Activated T-helper 1 cell treated with anti-CD3 and anti-CD28 coated beads, Interleukin-12 subunit alpha, Interleukin-12 subunit beta, Interleukin-2, Interleukin-4 antibody, amounts not matched to agents 30 ng/mL and 10 ng/mL and 1 ng/mL, durations not matched to agents 14 hours and 24 hours and 36 hours (primary cell): ENCODE measurements at regions not wholly inside any gene's neighbourhood (a gene's known extent, or its start where the extent isn't known, plus 50 kb on each side); places are given as distances from the start of the nearest gene placed in this dataset.

Source experiments
- DNase-seq: peaks from one replicate; pipeline ENCODE4 v3.0.0; 2021; ENCODE audit warnings: low spot score
- H3K27ac Mint-ChIP-seq: one replicate; pipeline ENCODE4 v1.8.0; 2021; ENCODE audit warnings: mild to moderate bottlenecking, mixed read lengths
- H3K27me3 Mint-ChIP-seq: one replicate; pipeline ENCODE4 v1.8.0; 2022; ENCODE audit warnings: mild to moderate bottlenecking, moderate library complexity, mixed read lengths; ENCODE audit not compliant: insufficient read depth
- H3K36me3 Mint-ChIP-seq: one replicate; pipeline ENCODE4 v1.8.0; 2021; ENCODE audit warnings: low read depth, mixed read lengths
- H3K4me1 Mint-ChIP-seq: one replicate; pipeline ENCODE4 v1.8.0; 2021; ENCODE audit warnings: low read depth, mixed read lengths
- H3K4me3 Mint-ChIP-seq: one replicate; pipeline ENCODE4 v1.8.0; 2021; ENCODE audit warnings: mild to moderate bottlenecking, moderate library complexity, mixed read lengths
- H3K9me3 Mint-ChIP-seq: one replicate; pipeline ENCODE4 v1.8.0; 2021; ENCODE audit warnings: mixed read lengths
- intact Hi-C: fragments of 100-400 bp; cut with micrococcal nuclease; formaldehyde crosslinking; loops from one replicate; pipeline ENCODE4 v1.15.1; 2024

DNA sequence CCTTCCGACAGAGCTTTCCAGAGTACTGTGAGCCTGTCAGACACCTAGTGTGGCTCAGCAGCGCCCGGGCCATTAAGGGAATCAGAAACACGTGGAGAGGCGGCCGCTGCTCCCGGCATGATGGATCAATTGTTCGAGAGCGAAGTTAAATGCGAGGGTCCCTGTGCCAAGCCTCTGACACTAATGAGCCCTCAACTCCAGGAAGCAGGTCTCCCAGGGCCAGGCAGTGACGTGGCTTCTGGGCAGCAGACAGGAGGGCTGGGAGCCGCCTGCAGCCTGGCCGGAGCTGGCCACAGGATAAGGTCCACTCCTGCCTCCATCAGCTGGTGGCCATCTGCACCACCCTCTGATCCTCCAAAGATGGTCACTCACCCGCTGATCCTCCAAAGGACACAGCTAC, 67.5 kb upstream of the CLDN14 start:
- Mint-ChIP-seq H3K27ac (no peak overlapping the region), H3K4me1 (no peaks in the 10 kb centered on the region)
- intact Hi-C loops = no loop called here

DNA sequence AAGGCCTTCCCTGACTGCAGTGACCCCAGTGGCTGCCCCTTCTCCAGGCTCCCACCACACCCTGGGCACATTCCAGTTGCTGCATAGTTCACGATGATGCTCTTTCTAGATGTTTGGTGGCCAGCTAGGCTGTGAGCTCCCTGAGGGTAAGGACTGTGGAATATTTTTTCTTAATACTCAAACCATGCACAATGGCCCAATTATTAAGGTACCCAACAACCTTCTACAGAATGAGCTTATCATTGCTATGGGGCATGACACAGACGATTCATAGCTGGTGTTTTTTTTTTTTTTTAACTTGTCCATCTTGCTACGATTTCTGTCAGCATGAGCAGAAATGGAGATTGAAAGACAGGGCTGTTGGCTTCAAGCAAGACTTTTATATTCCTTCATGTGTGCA, 68.9 kb upstream of the CLDN14 start:
- Mint-ChIP-seq H3K4me1 (no peaks in the 10 kb centered on the region), H3K4me3 (no peak overlapping the region), H3K27me3 (peaks cover 6% of the 10 kb centered on the region), H3K36me3 (no peaks in the 10 kb centered on the region), H3K27ac (no peak overlapping the region), H3K9me3 (no peaks in the 10 kb centered on the region)
- intact Hi-C loops = no loop called here
- no peak for DNase-seq

More for the DNA sequence above, 67.5 kb upstream of the CLDN14 start:
- Mint-ChIP-seq H3K36me3 (no peaks in the 10 kb centered on the region), H3K4me3 (no peak overlapping the region), H3K9me3 (no peaks in the 10 kb centered on the region), H3K27me3 (peaks cover 10% of the 10 kb centered on the region)
- no peak for DNase-seq

DNA sequence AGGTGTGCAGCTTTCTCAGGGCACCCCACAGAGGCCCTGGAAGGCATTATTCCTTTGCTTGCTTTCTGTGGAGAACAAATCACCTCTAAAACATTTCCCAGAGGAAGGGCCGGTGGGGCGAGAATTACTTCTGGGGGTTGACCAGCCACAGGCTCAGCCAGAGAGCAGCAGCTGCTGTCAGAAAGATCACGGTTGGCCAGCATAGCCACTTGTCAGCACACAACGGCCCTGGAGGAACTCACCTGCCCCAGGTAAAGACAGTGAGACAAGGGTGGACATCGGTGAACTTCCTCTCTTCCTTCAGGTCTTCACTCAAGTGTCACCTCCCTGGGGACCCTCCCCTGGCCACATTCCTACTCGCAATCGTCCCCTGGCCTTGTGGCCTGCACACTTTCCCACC, 69.5 kb upstream of the CLDN14 start:
- H3K27me3 Mint-ChIP-seq = peaks cover 6% of the 10 kb centered on the region
- no peaks in the 10 kb centered on the region for H3K4me1 Mint-ChIP-seq
- H3K36me3 Mint-ChIP-seq = no peaks in the 10 kb centered on the region
- no peaks in the 10 kb centered on the region for H3K9me3 Mint-ChIP-seq
- intact Hi-C loops = no loop called here
- DNase-seq = no peak
- no peak overlapping the region for H3K4me3 Mint-ChIP-seq
- no peak overlapping the region for H3K27ac Mint-ChIP-seq

DNA sequence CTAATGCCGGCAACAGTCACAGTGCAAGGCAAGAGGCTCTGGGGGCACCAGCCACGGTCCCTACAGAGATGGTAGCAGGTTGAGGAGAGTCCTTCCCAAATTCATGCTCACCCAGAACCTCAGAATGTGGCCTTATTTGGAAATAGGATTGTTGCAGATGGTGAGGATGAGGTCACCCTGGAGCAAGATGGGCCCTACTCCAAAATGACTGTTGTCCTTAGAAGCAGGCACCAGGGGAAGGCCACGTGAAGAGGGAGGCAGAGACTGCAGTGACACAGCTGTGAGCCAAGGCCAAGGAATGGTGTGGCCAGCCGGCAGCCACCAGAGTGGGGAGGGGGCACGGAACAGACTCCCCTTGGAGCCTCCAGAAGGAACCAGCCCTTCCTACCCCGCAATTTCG, 70.8 kb upstream of the CLDN14 start:
- intact Hi-C loops = no loop called here
- Mint-ChIP-seq H3K9me3 (no peaks in the 10 kb centered on the region), H3K27me3 (peaks cover 3% of the 10 kb centered on the region), H3K4me3 (no peak overlapping the region), H3K36me3 (no peaks in the 10 kb centered on the region), H3K27ac (no peak overlapping the region), H3K4me1 (no peaks in the 10 kb centered on the region)
- DNase-seq = no peak

DNA sequence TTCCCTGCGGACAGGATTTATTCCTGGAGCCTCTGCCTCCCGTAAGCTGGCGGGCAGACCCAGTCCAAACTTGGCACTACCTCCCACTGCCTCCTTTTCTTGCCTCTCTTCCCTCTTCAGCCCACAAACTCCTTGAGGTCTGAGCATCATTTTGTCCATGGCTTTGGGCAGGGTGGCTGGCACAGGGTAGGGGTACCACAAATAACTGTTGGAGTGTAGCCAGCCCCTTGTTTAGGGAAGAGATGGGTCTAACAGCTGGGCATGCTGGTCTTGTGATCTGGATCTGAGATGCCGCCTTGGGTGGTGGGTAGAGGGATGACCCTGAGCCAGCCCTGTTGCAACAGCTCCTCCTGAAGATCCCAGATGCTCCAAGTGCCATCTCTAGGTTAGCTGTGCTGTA, 71.4 kb upstream of the CLDN14 start:
- Mint-ChIP-seq H3K4me3 (no peak overlapping the region), H3K36me3 (no peaks in the 10 kb centered on the region), H3K27me3 (peaks cover 3% of the 10 kb centered on the region), H3K4me1 (no peaks in the 10 kb centered on the region), H3K27ac (no peak overlapping the region), H3K9me3 (no peaks in the 10 kb centered on the region)
- no peak for DNase-seq
- intact Hi-C loops = no loop called here

DNA sequence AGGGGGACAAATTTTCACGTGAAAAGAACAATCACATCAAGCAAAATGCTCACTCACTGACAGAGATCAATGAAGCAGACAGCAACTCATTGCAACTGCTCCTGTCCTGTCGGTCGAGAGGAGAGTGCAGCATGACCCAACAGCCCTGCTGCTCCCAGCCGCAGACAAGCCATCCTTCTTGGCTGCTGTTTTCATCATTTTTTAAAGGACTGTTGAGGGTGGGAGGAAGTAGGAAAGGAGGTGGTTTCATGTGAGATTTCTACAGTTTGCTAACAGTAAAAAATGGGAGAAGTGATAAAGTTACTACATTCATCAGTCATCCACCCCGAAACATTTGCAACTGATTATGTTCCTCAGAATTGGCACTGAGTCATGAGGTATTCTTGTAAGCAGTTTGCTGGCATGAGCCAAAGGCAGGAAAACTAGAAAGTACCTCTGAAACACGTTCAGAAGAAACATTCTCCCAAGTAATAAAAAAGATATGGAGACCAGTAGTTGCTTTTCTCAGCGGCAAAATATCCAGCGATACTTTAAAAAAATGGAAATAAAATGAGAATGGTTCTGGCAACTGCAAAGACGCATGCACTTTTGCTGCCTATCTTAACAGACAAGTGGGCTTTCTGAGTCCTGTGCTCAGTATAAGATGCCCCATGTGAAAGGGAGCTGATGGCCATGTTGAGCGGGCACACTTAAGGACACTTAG, 72.0 kb upstream of the CLDN14 start:
- Mint-ChIP-seq H3K4me1 (no peaks in the 10 kb centered on the region), H3K27me3 (peaks cover 3% of the 10 kb centered on the region), H3K9me3 (no peaks in the 10 kb centered on the region), H3K27ac (no peak overlapping the region), H3K4me3 (no peak overlapping the region), H3K36me3 (no peaks in the 10 kb centered on the region)
- no peak for DNase-seq
- intact Hi-C loops = no loop called here

DNA sequence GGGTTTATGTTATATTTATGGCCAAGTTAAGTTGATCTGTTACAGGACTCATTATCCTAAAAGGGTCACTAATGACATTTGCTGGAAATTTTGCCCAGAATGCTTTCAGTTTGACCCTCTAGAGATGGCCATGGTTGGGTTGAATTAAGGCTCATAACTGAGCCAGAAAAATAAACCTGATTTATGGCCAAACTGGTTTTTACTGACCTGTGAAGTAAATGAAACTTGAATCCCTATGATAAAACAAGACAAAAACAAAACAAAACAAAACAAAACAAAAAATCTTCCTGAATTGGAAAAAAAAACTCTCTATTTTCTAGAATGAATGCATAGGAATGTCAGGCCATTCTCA, 72.5 kb upstream of the CLDN14 start:
- no peak for DNase-seq
- Mint-ChIP-seq H3K4me1 (no peaks in the 10 kb centered on the region), H3K27ac (no peak overlapping the region), H3K36me3 (no peaks in the 10 kb centered on the region), H3K4me3 (no peak overlapping the region), H3K9me3 (no peaks in the 10 kb centered on the region), H3K27me3 (peaks cover 3% of the 10 kb centered on the region)
- intact Hi-C loops = no loop called here

DNA sequence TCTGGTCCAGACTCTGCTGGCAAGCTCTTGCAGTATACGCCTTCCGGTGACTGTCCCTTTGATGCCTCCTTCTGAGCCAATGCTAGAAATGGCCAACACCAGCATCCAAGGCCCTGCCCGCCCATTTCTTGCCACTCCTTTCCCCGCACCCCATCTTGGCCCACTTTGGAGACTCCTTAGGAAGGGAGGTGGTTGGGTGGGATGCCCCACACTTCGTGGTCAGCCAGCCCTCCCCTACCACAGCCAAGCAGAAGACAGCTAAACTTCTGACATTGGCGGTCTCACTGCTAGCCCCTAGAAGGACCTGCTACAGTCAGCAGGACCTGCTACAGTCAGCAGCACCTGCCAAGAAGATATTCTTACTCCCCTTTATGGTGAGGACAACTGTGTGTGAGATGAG, 73.5 kb upstream of the CLDN14 start:
- Mint-ChIP-seq H3K36me3 (no peaks in the 10 kb centered on the region), H3K27ac (no peak overlapping the region), H3K27me3 (peaks cover 3% of the 10 kb centered on the region), H3K4me1 (no peaks in the 10 kb centered on the region), H3K4me3 (no peak overlapping the region), H3K9me3 (no peaks in the 10 kb centered on the region)
- intact Hi-C loops = no loop called here
- DNase-seq = no peak

DNA sequence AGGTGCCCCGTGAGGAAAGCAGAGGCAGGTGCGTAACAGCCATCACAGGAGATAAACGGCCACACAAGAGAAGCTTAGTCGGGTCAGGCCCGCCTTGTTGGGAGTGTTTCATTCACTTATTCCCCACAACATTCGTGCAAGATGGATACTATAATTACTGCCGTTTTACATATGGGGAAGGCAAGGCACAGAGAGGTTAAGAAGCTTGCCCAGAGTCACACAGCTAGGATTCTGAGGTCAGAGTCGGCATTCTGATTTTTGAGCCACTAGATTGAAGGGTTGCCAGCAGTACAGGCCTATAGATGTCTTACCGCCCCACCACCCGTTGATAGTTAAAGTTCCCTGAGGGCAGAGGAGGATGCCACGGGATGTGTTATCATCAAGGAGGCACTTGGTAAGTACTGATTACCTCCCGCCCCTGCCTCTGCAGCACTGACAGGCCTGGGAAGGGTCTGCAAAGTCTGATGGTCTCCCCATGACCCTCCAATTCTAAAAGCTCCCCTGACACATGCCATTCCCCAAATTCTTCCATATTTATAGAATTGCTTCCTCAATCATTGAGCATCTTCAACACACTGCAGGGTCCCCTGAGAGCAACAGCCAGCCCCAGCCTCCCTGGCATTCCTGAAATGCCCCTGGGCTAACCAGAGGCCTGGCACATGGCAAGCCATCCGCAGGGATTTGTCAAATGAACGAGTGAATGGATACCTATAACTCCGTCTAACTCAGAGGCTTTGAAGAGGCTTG, 74.7 kb upstream of the CLDN14 start:
- Mint-ChIP-seq H3K27ac (no peak overlapping the region), H3K9me3 (no peaks in the 10 kb centered on the region), H3K27me3 (peaks cover 5% of the 10 kb centered on the region), H3K4me3 (no peak overlapping the region), H3K4me1 (no peaks in the 10 kb centered on the region), H3K36me3 (no peaks in the 10 kb centered on the region)
- intact Hi-C loops = no loop called here
- no peak for DNase-seq

DNA sequence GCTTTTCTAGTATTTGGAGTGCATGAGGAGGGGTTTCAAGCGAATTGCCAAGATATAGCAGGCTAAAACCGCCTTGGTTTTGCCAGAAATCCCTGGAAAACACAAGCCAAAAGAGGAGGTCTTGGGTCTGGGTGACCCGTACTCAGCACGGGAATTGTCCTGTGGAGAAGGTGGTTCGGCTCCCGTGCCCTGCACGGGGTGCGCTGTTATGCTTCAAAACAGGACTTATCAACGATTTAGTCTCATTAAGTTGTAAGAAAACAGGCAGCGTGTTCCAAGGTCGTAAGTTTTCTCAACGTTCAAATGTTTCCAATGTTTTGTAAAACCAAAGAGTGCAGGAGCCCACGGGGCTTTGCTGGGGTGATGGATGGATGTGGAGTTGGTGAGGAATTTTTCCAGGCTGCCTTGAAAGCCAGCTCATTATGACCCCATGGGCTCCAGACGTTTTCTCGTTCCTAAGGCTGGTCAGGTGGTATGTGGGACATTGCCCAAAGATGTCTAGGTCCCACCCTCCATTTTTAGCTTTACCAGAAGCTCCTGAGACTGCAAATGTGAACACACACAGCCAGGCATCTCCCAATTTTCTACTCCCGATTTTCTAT, 75.4 kb upstream of the CLDN14 start:
- Mint-ChIP-seq H3K27me3 (peaks cover 2% of the 10 kb centered on the region), H3K4me1 (no peaks in the 10 kb centered on the region), H3K27ac (no peak overlapping the region), H3K36me3 (no peaks in the 10 kb centered on the region), H3K4me3 (no peak overlapping the region), H3K9me3 (no peaks in the 10 kb centered on the region)
- intact Hi-C loops = no loop called here
- DNase-seq = no peak

DNA sequence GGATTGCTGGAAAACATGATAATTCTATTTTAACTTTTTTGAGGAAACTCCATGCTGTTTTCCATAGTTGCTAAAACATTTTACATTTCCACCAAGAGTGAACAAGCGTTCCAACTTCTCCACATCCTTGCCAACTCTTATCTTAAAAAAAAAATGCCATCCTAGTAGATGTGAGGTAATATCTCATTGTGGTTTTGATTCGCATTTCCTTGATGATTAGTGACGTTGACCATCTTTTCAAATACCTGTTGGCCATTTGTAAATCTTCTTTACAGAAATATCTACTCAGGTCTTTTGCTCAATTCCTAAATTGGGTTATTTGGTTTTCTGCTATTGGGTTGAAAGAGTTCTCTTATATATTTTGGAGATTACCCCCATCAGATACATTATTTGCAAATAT, 77.4 kb upstream of the CLDN14 start:
- no peaks in the 10 kb centered on the region for H3K9me3 Mint-ChIP-seq
- H3K4me1 Mint-ChIP-seq = no peaks in the 10 kb centered on the region
- H3K27ac Mint-ChIP-seq = no peak overlapping the region
- no peak for DNase-seq
- H3K4me3 Mint-ChIP-seq = no peak overlapping the region
- H3K27me3 Mint-ChIP-seq = peaks cover 6% of the 10 kb centered on the region
- intact Hi-C loops = no loop called here
- no peaks in the 10 kb centered on the region for H3K36me3 Mint-ChIP-seq

DNA sequence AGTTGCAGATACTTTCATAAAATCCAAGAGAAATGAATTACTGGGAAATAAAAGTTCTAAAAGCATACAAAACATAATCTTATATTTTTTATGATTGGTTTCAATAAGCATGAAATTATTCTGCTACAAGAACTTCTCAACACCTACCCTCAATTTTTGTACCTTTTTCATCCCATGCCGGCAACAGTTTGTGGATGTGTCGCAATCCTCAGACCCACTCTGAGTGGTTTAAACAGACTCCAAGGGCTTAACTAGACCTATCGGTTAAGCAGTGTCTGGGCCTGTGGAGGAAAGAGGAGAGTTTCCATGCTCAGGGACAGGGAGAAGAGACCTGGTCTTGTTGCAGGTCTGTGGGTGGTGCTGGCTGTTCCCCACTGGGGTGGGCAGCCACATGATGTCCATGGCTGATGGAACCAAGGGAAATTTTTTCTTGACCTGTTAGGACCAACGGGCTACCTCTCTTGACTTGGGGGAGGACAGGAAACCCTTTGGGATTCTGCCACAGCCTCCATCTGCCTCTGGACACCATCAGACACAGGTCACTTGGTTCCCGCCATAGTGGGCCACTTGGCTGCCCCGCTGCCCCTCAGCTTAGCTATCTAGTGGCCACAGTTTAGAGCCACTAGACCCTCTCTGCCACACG, 81.1 kb upstream of the CLDN14 start:
- no peaks in the 10 kb centered on the region for H3K36me3 Mint-ChIP-seq
- no peaks in the 10 kb centered on the region for H3K9me3 Mint-ChIP-seq
- intact Hi-C loops = no loop called here
- H3K4me3 Mint-ChIP-seq = no peak overlapping the region
- peaks cover 6% of the 10 kb centered on the region for H3K27me3 Mint-ChIP-seq
- DNase-seq = no peak
- H3K4me1 Mint-ChIP-seq = no peaks in the 10 kb centered on the region
- H3K27ac Mint-ChIP-seq = no peak overlapping the region

DNA sequence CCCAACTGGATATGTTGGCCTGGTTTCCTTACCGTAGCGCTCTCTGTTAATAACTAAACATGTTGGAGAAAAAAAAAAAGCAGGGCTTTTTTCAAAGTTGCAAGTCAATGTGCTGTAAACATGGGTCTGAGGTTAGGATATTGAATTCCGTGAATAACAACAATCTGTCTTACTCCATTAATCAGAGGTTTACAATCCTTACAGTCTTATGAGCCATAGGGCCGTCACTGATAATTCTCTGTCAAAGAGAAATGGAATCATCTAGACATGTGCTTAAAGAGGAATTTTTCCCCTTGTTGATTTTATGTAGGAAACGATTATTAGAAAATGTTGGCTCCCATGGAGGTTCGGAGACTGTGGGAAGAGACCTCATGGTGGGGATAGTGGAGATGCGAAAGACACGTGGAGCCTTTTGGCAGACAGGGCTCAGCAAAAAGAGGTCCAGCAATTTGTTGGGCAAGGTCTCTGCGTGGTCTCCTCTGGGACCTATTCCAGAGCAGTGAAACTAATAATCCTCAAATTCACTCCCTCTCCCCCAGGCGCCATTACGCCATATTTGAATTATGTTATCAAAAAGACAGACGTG, 83.5 kb upstream of the CLDN14 start:
- Mint-ChIP-seq H3K4me3 (no peak overlapping the region), H3K9me3 (no peaks in the 10 kb centered on the region)

More for the DNA sequence above, 83.5 kb upstream of the CLDN14 start:
- no peak for DNase-seq
- H3K36me3 Mint-ChIP-seq = no peaks in the 10 kb centered on the region
- intact Hi-C loops = no loop called here
- H3K27me3 Mint-ChIP-seq = peaks cover 6% of the 10 kb centered on the region
- H3K27ac Mint-ChIP-seq = no peak overlapping the region
- no peaks in the 10 kb centered on the region for H3K4me1 Mint-ChIP-seq
